ENCODE measurements at regions not wholly inside any gene's neighbourhood (a gene's known extent, or its start where the extent isn't known, plus 50 kb on each side); places are given as distances from the start of the nearest gene placed in this dataset.

DNA sequence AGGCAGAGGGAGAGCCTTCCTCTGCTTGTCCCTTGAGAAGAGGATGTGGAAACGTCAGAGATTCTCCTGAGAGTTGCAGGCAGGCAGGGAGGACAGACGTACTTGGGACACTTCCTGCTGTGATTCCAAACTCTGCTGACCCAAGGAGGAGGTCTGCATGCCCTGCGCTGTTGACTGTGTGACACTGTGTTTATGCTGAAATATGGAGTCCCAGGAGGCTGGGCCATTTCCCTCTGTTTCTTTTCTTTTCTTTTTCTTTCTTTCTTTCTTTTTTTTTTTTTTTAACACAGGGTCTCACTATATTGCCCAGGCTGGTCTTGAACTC is 63.5 kb upstream of the BHLHE23 start:
- H3K9ac ChIP-seq, result no peak overlapping the region
- 37% methylated on average over 3 of the region's 3 CpGs for WGBS, 2 experiments (ENCODE audit: low coverage in 1 of 2, low lambda C conversion rate in 2 of 2, missing lambda C conversion rate in 2 of 2)
- H4K20me1 ChIP-seq (ENCODE audit: insufficient read depth), result no peaks in the 10 kb centered on the region
- H3F3A ChIP-seq (ENCODE audit: insufficient read depth), result no peaks in the 10 kb centered on the region
- no peaks in the 10 kb centered on the region for H3K79me2 ChIP-seq (ENCODE audit: insufficient read depth)
- no peak for DNase-seq
- no peaks in the 10 kb centered on the region for H3K4me1 ChIP-seq (ENCODE audit: insufficient read depth)
- no peak overlapping the region for H3K4me3 ChIP-seq
- H2AFZ ChIP-seq, result no peak overlapping the region
- H3K27ac ChIP-seq, result no peak overlapping the region
- H3K27me3 ChIP-seq (replicated peaks; ENCODE audit: insufficient read depth), result peaks cover 28% of the 10 kb centered on the region
- no peaks in the 10 kb centered on the region for H3K9me2 ChIP-seq (ENCODE audit: insufficient read depth)
- H3K9me3 ChIP-seq (ENCODE audit: low read depth), result no peaks in the 10 kb centered on the region
- in situ Hi-C loops (cut with MboI), result no loop called here
- H3K36me3 ChIP-seq (ENCODE audit: low read depth), result no peaks in the 10 kb centered on the region
- H3K4me2 ChIP-seq (ENCODE audit: unreplicated experiment), result no peak overlapping the region
- TF ChIP-seq EZH2phosphoT487 (IDR thresholded peaks at IDR 0.05; ENCODE audit: insufficient read depth, low read depth) (no peak), EZH2 (IDR thresholded peaks at IDR 0.05; ENCODE audit: insufficient read depth, poor library complexity, severe bottlenecking) (no peak)

GRCh38 chr20:63068711-63069367 is 62.1 kb upstream of the BHLHE23 start:
- no peaks in the 10 kb centered on the region for H3K36me3 ChIP-seq (ENCODE audit: low read depth)
- no peak overlapping the region for H2AFZ ChIP-seq
- no peak overlapping the region for H3K27ac ChIP-seq
- no peaks in the 10 kb centered on the region for H3K79me2 ChIP-seq (ENCODE audit: insufficient read depth)
- no peaks in the 10 kb centered on the region for H3K9me3 ChIP-seq (ENCODE audit: low read depth)
- no peak overlapping the region for H3K4me2 ChIP-seq (ENCODE audit: unreplicated experiment)
- no peak for DNase-seq
- TF ChIP-seq EZH2 (IDR thresholded peaks at IDR 0.05; ENCODE audit: insufficient read depth, poor library complexity, severe bottlenecking), result no peak
- H4K20me1 ChIP-seq (ENCODE audit: insufficient read depth), result no peaks in the 10 kb centered on the region
- no peaks in the 10 kb centered on the region for H3K9me2 ChIP-seq (ENCODE audit: insufficient read depth)
- H3K9ac ChIP-seq, result no peak overlapping the region
- 65% methylated on average over 8 to 10 of the region's 10 CpGs for WGBS, 2 experiments (ENCODE audit: low coverage in 1 of 2, low lambda C conversion rate in 2 of 2, missing lambda C conversion rate in 2 of 2)
- no peak overlapping the region for H3K4me3 ChIP-seq
- H3K27me3 ChIP-seq (replicated peaks; ENCODE audit: insufficient read depth), result peaks cover 20% of the 10 kb centered on the region
- in situ Hi-C loops (cut with MboI), result no loop called here
- H3K4me1 ChIP-seq (ENCODE audit: insufficient read depth), result no peaks in the 10 kb centered on the region
- H3F3A ChIP-seq (ENCODE audit: insufficient read depth), result no peaks in the 10 kb centered on the region

DNA sequence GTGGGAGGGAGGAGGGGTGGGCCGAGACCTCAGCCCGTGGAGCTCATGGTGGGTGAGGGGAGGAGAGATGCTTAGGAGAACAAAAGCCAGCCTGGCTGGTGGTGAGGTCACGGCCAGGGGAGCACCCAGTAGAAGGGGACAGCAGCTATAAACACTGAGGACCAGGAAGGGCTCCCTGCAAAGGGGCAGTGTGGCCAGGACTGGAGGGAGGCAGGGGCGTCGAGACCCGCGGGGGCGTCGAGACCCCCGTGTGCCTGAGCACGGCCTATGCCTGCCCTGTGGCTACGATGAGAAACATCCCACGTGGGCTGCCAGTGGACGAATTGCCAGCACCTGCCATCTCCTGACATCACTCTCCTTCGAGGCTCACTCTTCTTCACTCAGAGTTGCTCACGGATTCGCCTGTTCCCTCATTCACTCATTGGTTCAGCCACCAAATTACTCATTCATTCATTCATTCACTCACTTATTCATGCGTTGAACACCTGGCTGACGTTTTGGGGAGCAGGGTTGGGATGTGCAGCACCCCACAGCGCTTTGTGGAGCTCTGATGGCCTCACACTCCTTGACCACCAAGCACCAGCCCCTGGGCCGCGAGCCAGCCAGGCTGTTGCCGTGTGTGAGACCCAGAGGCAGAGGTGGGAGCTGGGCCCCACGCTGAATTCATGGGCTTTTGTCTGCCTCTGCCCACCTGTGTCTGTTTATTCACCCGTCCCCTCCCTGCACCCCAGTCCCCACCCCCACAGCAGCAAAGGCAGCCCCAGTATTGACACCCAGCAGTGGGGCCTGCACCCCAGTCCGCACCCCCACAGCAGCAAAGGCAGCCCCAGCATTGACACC is 61.2 kb upstream of the BHLHE23 start:
- no peaks in the 10 kb centered on the region for H3K9me2 ChIP-seq (ENCODE audit: insufficient read depth)
- H3K9ac ChIP-seq, result no peak overlapping the region
- no peak overlapping the region for H3K4me3 ChIP-seq
- in situ Hi-C loops (cut with MboI), result no loop called here
- no peaks in the 10 kb centered on the region for H3K79me2 ChIP-seq (ENCODE audit: insufficient read depth)
- H3F3A ChIP-seq (ENCODE audit: insufficient read depth), result no peaks in the 10 kb centered on the region
- H4K20me1 ChIP-seq (ENCODE audit: insufficient read depth), result no peaks in the 10 kb centered on the region
- H3K4me1 ChIP-seq (ENCODE audit: insufficient read depth), result no peaks in the 10 kb centered on the region
- WGBS, 2 experiments (ENCODE audit: low coverage in 1 of 2, low lambda C conversion rate in 2 of 2, missing lambda C conversion rate in 2 of 2), result 43 to 45% methylated on average over 22 to 25 of the region's 26 CpGs
- DNase-seq, result no peak
- TF ChIP-seq EZH2phosphoT487 (IDR thresholded peaks at IDR 0.05; ENCODE audit: insufficient read depth, low read depth) (no peak), EZH2 (IDR thresholded peaks at IDR 0.05; ENCODE audit: insufficient read depth, poor library complexity, severe bottlenecking) (no peak)
- H3K4me2 ChIP-seq (ENCODE audit: unreplicated experiment), result no peak overlapping the region
- no peak overlapping the region for H2AFZ ChIP-seq
- no peaks in the 10 kb centered on the region for H3K36me3 ChIP-seq (ENCODE audit: low read depth)
- no peaks in the 10 kb centered on the region for H3K9me3 ChIP-seq (ENCODE audit: low read depth)
- H3K27me3 ChIP-seq (replicated peaks; ENCODE audit: insufficient read depth), result peaks cover 20% of the 10 kb centered on the region; the same call in 1 of the 2 replicates
- no peak overlapping the region for H3K27ac ChIP-seq

DNA sequence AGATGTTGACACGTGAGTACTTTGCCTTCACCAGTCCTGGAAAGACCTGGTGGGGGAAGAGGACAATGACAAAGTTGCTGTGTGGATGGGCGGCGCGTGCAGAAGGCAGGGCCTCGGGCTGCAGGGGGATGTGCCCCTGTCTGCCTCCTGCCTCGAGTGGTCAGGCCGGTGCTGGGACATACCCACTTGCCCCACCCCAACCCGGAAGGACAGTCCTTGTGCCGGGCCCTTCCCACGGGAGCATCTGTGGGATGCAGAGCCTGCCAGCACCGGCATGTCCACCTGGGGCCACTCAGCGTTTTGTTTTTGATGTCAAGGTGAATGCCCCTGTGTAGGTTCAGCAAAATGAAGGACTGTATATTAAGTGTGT is 60.5 kb upstream of the BHLHE23 start:
- no peaks in the 10 kb centered on the region for H3K36me3 ChIP-seq (ENCODE audit: low read depth)
- H4K20me1 ChIP-seq (ENCODE audit: insufficient read depth), result no peaks in the 10 kb centered on the region
- H3K79me2 ChIP-seq (ENCODE audit: insufficient read depth), result no peaks in the 10 kb centered on the region
- in situ Hi-C loops (cut with MboI), result no loop called here
- no peaks in the 10 kb centered on the region for H3K9me3 ChIP-seq (ENCODE audit: low read depth)
- TF ChIP-seq EZH2 (IDR thresholded peaks at IDR 0.05; ENCODE audit: insufficient read depth, poor library complexity, severe bottlenecking) (no peak), EZH2phosphoT487 (IDR thresholded peaks at IDR 0.05; ENCODE audit: insufficient read depth, low read depth) (no peak)
- no peak for DNase-seq
- no peaks in the 10 kb centered on the region for H3F3A ChIP-seq (ENCODE audit: insufficient read depth)
- no peak overlapping the region for H3K27ac ChIP-seq
- no peak overlapping the region for H3K4me3 ChIP-seq
- no peak overlapping the region for H2AFZ ChIP-seq
- no peak overlapping the region for H3K4me2 ChIP-seq (ENCODE audit: unreplicated experiment)
- no peaks in the 10 kb centered on the region for H3K9me2 ChIP-seq (ENCODE audit: insufficient read depth)
- H3K4me1 ChIP-seq (ENCODE audit: insufficient read depth), result no peaks in the 10 kb centered on the region
- 50 to 52% methylated on average over 12 of the region's 12 CpGs for WGBS, 2 experiments (ENCODE audit: low coverage in 1 of 2, low lambda C conversion rate in 2 of 2, missing lambda C conversion rate in 2 of 2)
- H3K27me3 ChIP-seq (replicated peaks; ENCODE audit: insufficient read depth), result peaks cover 20% of the 10 kb centered on the region; the same call in 1 of the 2 replicates
- H3K9ac ChIP-seq, result no peak overlapping the region
